ENCODE measurements at regions not wholly inside any gene's neighbourhood (a gene's known extent, or its start where the extent isn't known, plus 50 kb on each side); places are given as distances from the start of the nearest gene placed in this dataset.

- no peak for DNase-seq (ENCODE audit: low read depth in 2 of 2)
These were observed 268.3 kb downstream of the TMA16 start for GRCh38 chr4:163762741-163763140.

- DNase-seq (ENCODE audit: low read depth in 2 of 2), result no peak
These were observed 270.1 kb downstream of the TMA16 start for GRCh38 chr4:163764569-163764968.

- DNase-seq (ENCODE audit: low read depth in 2 of 2), result no peak
These were observed 273.5 kb downstream of the TMA16 start for GRCh38 chr4:163768014-163768413.

DNA sequence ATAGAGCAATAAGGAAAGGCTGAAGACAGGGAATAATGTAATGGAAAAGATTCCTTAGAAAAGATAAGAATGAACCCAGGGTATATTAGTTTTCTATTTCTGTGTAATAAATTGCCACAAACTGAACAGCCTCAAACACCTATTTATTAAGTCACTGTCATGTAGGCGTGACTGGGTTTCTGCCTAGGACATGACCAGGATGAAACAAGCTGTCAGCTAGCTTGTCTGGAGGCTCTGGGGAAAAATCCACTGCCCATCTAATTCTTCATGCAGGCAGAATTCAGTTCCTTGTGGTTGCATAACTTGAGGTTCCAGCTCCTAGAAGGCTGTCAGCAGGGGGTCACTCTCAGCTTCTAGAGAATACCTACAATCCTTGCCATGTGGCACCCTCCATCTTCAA is 277.7 kb downstream of the TMA16 start:
- no peak for DNase-seq (ENCODE audit: low read depth in 2 of 2)

DNA sequence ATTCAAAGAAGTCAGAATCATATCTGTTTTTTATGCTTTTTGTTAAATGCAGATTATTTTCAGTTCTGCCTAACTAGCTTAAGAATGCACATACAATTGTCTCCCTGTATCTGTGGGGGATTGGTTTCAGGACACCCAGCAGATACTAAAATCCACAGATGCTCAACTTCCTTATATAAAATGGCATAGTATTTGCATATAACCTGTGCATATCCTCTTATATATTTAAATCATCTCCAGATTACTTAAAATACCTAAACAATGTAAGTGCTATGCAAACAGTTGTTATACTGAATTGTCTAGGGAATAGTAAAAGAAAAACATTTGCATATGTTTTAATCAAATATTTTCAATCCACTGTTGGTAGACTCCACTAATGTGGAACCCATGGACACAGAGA is 279.4 kb downstream of the TMA16 start:
- DNase-seq (ENCODE audit: low read depth in 2 of 2), result no peak

- no peak for DNase-seq (ENCODE audit: low read depth in 2 of 2)
These were observed 282.5 kb downstream of the TMA16 start for GRCh38 chr4:163776957-163777356.

GRCh38 chr4:163781726-163782125 is 287.2 kb downstream of the TMA16 start:
- DNase-seq (ENCODE audit: low read depth in 2 of 2), result no peak

DNA sequence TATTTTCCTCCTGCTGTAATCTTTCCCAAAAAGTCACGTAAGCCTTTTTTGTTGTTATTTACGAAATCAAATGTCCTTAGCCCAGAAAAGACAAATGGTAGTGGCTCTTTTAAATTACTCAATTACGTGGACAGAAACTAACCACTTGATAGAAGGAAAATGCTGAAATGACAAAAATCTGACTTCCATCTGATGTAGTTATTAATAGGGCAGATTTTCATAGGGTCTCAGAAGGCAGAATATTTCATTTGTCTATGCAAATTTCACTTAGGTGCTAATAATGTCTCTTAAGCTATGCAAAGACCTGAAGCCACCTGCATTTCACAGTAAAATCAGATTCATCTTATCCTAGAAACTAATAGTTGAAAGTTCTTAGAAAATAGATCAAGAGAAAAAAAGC is 295.7 kb downstream of the TMA16 start:
- no peak for DNase-seq (ENCODE audit: low read depth in 2 of 2)

DNA sequence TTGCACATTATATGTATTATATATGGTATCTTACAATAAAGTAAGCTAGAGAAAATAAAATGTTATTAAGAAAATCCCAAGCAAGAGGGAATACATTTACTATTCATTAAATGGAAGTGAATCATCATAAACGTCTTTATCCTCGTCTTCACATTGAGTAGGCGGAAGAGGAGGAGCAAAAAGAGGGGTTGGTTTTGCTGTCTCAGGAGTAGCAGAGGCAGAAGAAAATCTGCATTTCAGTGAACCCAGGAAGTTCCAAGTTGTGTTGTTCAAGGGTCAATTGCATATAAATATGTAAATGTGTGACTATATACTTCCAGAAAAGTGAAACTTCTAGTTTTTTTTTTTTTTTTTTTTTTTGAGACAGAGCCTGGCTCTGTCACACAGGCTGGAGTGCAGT is 301.4 kb downstream of the TMA16 start:
- DNase-seq (ENCODE audit: low read depth in 2 of 2), result no peak

DNA sequence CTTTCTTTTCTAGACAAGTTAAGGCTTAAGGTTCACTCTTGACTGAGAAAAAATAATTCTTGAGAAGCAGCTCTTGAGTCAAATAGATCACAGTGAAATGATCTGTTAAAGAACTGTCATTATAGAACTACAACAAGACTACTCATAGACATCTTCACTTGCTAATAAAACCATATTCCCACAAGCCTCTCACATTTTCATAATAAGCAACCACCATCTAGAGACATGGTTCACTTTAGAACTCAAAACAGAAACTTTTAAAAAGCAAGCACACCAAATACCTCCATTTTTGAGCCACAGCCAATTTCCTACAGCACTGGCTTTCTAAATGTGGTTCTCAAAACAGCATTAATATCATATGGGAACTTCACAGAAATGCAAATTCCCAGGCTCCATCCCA is 309.5 kb downstream of the TMA16 start:
- no peak for DNase-seq (ENCODE audit: low read depth in 2 of 2)

- no peak for DNase-seq (ENCODE audit: low read depth in 2 of 2)
These were observed 312.2 kb downstream of the TMA16 start for GRCh38 chr4:163806653-163807052.

DNA sequence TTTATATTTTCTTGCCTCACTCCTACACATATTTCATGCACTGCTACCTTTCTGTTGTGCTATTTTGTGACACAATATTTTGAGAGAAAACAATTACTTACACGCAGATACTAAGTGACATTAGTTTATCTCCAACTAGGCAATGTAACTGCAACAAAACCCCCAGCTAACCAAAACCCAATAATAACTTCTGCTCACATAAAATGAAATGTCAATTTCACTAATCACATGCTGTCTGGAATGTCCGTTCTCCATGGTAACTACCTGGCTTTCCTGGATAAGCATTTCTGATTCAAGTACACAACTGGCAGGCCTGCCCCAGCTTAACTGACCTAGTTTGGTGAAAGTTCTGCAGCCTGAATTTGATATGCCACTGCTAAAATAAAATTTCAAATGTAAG is 313.5 kb downstream of the TMA16 start:
- DNase-seq (ENCODE audit: low read depth in 2 of 2), result no peak

DNA sequence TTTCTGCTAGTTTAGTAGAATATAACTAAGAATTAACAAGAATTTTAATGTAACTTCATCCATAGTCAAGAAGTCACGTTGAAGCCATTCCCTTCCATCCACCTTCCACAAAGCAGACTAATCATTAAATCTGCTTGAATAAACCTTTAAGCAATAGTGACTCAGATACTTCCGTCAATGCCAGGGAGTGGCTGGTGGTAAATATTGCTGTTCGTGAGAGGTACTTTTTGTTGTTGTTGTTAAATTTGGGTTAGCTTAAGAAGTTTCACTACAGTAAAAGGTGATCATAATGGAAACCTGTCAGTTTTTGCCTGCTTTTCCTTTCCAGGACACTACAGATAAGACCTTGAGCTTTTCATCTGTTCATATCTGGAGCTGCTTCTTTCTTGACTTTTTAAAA is 316.3 kb downstream of the TMA16 start:
- no peak for DNase-seq (ENCODE audit: low read depth in 2 of 2)

- DNase-seq (ENCODE audit: low read depth in 2 of 2), result no peak
These were observed 321.3 kb downstream of the TMA16 start for GRCh38 chr4:163815776-163816175.

DNA sequence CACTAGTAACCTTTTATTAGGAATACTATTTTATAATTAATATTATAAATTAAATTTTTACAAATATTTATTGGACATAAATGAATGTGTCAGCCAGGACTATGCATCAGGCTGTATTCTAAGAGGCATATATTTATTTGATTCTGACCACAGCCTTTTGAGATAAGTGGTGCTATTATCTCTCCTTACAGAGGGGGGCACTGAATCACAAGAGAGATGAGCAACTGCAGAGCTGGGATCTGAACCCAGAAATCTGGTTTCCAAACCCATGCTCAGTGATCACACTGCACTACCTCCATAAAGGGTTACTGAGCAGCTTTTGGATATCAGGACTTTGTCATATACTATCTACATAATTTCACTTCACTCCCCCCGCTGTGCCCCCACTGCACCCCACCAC is 322.0 kb downstream of the TMA16 start:
- no peak for DNase-seq (ENCODE audit: low read depth in 2 of 2)

- DNase-seq (ENCODE audit: low read depth in 2 of 2), result no peak
These were observed 324.2 kb downstream of the TMA16 start for GRCh38 chr4:163818673-163819072.

- DNase-seq (ENCODE audit: low read depth in 2 of 2), result no peak
These were observed 339.2 kb downstream of the TMA16 start for GRCh38 chr4:163833669-163834068.

- no peak for DNase-seq (ENCODE audit: low read depth in 2 of 2)
These were observed 351.5 kb downstream of the TMA16 start for GRCh38 chr4:163846008-163846407.

DNA sequence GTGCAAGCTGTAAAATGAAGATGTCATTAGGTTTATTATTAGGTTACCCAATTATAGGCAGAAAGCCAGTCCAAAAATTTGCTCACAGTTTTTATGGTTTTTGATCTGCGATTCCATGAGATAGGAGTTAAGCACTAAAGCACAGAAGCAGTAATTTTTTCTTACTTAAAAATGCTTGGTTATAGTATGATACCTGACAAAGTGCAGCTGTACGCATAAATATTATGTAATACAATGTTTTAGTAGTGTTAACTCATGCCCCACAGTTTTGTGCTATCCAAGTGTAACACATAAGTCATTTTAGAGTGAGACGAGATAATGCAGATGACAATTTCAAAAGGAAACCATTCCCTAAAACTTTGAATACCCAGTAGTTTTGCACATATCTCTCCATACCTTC is 357.8 kb downstream of the TMA16 start:
- no peak for DNase-seq (ENCODE audit: low read depth in 2 of 2)

DNA sequence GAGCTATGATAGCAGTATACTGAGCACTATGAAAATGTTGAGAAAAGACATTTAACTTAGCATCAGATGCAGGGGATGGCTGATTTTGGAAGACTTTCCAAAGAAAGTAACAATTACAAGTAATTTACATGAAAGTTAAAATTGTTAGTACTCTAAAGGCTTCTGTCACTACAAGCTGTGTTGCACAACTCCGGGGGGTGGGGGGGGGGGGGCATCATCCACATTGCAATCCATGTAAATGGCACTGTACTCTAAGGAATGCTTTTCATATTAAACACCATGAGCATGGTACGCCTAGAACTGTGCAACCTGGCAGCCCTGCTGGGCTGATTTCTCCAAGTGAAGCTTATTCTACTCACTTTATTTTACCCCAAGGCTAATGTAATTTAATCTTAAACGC is 363.4 kb downstream of the TMA16 start:
- DNase-seq (ENCODE audit: low read depth in 2 of 2), result no peak

GRCh38 chr4:163858515-163858914 is 364.0 kb downstream of the TMA16 start:
- no peak for DNase-seq (ENCODE audit: low read depth in 2 of 2)

- no peak for DNase-seq (ENCODE audit: low read depth in 2 of 2)
These were observed 368.6 kb downstream of the TMA16 start for GRCh38 chr4:163863082-163863481.

DNA sequence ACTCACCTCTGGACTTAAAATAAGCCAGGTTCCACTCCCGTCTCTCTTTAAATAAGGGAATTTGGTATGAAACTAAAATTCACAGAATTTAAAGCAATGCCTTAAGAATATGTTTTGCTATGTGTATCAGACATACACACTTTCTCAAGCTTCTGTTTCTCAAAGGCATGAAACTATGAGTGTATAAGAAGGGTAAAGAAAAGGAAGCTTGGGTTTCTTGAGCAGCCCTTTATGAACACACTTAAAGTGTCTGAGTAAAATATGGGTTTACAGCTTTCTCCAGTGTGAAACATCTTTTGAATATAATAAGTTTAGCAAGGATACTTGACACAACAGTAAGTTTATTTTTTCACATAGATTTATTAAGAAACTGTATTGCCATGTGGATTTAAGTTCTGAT is 370.5 kb downstream of the TMA16 start:
- DNase-seq (ENCODE audit: low read depth in 2 of 2), result no peak

GRCh38 chr4:163866728-163867315 is 372.3 kb downstream of the TMA16 start:
- DNase-seq (ENCODE audit: low read depth in 2 of 2), result no peak

DNA sequence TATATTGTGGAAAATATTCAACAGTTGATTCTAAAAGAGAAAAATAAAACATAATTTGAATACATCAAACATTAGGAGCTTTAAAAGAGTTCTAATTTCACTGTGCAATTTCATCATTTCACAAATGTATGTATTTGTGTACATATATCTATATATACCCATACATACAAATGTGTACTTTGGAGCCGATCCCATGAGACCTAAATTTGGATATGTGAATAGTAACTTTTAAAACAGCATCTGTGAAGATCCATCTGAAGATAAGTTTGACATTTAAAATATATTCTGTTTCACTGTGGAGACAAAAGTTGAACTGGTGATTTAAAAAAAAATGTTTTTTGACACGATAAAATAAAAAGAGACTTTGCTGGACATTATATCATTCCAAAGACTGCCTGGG is 374.0 kb downstream of the TMA16 start:
- no peak for DNase-seq (ENCODE audit: low read depth in 2 of 2)
